ENCODE measurements at regions not wholly inside any gene's neighbourhood (a gene's known extent, or its start where the extent isn't known, plus 50 kb on each side); places are given as distances from the start of the nearest gene placed in this dataset.
"Not testable (repeated sequence)": the region's sequence is repeated elsewhere in the genome, so short reads cannot be mapped to it uniquely, and the experiment has no call there.

GRCh38 chr20:54933212-54933904 lies 458.0 kb downstream of the DOK5 start:
- DNase-seq (ENCODE audit: low spot score), result no peak

DNA sequence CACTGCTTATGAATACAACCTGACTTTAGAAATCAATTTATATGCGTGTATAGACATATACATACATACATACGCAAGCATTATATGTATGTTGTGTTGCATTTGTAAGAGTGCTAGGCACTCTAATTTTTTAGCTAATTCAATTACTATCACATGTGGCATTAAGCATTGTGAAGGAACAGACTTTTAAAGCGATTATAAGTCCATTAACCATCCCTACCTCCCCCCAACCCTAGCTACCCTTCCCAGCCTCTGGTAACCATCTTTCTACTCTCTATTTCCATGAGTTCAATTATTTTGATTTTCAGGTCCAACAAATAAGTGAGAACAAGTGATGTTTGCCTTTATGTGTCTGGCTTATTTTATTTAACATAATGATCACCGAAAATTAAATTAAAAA lies 453.8 kb downstream of the DOK5 start:
- no peak for DNase-seq (ENCODE audit: low spot score)

DNA sequence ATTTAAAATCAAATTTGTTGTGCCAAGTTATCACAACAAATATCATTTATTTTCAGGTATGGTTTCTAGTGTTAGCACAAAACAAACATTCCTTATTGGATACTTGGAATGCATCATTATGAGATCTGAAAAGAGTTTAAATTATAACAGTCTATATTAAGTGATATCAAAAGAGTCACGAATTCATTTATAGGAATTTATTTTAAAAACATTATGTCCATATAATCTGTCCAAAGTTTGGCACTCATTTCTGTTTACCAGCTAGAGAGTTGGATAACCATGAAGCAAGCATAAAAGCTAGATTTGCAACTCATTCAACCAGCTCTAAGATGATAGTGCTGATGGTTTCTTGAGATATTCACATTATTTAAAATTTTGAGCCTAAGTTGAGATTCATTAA lies 453.2 kb downstream of the DOK5 start:
- no peak for DNase-seq (ENCODE audit: low spot score)

DNA sequence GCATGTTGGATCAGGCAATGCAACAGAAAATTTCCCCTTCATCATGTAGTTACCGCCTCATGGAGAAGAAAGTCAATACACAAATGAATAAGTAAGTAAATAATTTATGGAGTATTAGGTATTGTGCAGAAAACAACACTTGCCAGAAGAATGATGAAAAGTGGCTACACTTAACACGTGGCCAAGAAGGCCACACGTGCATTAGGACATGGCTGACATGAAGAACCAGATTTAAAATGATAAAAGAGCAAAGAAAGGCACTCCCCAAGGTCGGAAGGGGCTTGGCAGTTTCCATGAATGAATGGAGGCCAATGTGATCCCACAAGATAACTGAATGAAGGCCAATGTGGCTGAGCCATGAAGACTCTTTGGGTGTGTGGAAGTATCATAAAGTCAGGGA lies 447.2 kb downstream of the DOK5 start:
- DNase-seq (ENCODE audit: low spot score), result no peak

DNA sequence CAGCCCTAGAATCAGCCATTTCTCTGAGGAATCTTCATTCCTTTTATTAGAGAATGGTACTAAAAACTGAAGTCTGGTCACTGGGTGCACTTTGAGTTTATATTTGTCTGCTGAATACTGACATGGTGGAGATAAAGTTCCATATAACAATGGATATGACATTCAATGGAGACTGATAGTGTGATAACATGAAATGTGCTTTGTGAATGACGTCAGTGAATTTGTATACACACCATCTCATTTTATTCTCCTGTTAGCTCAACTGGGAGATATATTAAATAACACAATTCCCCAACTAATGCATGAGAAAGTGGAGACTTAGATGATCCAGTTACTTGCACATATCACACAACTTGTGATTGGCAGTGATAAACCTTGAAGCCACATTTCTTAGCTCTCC lies 446.7 kb downstream of the DOK5 start:
- DNase-seq (ENCODE audit: low spot score), result no peak

DNA sequence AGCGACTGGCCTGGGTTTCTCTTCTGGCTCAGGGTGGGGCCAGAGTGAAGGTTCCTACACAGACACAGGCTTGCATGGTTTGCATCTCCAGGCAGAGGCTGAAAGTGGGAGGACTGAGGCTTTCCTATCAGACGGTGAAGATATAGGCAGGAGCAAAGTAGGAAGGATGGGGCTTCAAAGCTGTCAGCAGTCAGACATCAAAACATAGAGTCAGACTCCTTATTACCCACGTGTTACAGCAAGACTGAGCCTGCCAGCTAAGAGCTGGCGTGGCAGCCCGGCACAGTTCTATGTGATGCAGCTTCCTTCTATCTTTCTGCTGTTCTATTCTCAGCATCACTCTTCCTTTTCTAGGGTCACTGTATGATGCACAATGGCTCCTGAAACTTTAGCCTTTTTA lies 445.1 kb downstream of the DOK5 start:
- no peak for DNase-seq (ENCODE audit: low spot score)

DNA sequence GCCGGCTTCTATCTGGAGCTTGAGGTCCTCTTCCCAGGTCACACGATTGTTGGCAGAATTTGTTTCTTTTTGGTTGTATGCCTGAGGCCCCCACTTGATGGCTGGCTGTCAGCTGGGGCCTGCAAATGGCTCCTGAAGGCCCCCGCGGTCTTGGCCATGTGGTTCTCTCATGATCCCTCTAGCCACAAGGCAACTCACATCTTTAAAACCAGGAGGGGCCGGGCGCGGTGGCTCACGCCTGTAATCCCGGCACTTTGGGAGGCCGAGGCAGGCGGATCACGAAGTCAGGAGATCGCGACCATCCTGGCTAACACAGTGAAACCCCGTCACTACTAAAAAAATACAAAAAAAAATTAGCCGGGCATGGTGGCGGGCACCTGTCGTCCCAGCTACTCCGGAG lies 443.6 kb downstream of the DOK5 start:
- DNase-seq (ENCODE audit: low spot score), result not testable (repeated sequence)

GRCh38 chr20:54914995-54915394 lies 439.6 kb downstream of the DOK5 start:
- no peak for DNase-seq (ENCODE audit: low spot score)

GRCh38 chr20:54909702-54910101 lies 434.3 kb downstream of the DOK5 start:
- DNase-seq (ENCODE audit: low spot score), result no peak

GRCh38 chr20:54906134-54906533 lies 430.7 kb downstream of the DOK5 start:
- not testable (repeated sequence) for DNase-seq (ENCODE audit: low spot score)

DNA sequence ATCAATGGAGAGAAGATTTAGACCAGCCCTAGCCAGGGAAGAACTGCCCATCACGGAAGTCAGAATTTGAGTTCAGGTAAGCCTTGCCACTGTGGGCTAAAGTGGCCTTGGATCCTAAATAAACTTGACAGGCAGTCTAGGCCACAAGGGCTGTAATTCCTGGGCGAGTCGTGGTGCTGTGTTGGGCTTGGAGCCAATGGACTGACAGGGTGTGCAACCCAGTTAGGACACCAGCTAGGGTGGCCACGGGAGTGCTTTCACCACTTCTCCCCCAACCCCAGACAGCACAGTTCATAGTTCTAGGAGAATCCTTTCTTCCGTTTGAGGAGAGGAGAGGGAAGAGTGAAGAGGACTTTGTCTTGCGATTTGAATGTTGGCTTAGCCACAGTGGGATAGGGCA lies 422.4 kb downstream of the DOK5 start:
- DNase-seq (ENCODE audit: low spot score), result no peak

GRCh38 chr20:54891907-54892306 lies 416.5 kb downstream of the DOK5 start:
- DNase-seq (ENCODE audit: low spot score), result no peak

- DNase-seq (ENCODE audit: low spot score), result no peak
These were observed 404.0 kb downstream of the DOK5 start for GRCh38 chr20:54879393-54879792.

- DNase-seq (ENCODE audit: low spot score), result no peak
These were observed 399.9 kb downstream of the DOK5 start for GRCh38 chr20:54875307-54875706.

GRCh38 chr20:54874718-54875117 lies 399.3 kb downstream of the DOK5 start:
- DNase-seq (ENCODE audit: low spot score), result no peak

GRCh38 chr20:54872440-54872839 lies 397.0 kb downstream of the DOK5 start:
- no peak for DNase-seq (ENCODE audit: low spot score)

GRCh38 chr20:54869765-54870164 lies 394.4 kb downstream of the DOK5 start:
- DNase-seq (ENCODE audit: low spot score), result no peak

DNA sequence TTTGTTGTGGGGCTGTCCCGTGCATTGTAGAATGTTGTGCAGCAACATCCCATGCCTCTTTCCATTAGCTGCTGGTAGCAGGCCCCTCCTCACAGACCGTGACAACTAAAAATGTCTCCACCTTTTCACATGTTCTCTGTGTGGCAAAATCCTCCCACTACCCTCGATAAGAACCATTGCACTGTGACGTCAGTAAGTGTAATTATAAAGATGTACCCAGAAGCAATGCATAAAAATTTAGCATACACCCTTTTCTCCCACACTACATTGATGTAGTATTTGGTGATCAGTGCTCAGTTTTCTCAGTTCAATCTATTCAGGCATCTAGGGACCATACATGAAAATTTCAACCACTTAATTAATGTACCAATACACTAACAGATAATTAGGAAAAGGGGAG lies 389.9 kb downstream of the DOK5 start:
- no peak for DNase-seq (ENCODE audit: low spot score)

GRCh38 chr20:54860716-54861115 lies 385.3 kb downstream of the DOK5 start:
- DNase-seq (ENCODE audit: low spot score), result no peak

DNA sequence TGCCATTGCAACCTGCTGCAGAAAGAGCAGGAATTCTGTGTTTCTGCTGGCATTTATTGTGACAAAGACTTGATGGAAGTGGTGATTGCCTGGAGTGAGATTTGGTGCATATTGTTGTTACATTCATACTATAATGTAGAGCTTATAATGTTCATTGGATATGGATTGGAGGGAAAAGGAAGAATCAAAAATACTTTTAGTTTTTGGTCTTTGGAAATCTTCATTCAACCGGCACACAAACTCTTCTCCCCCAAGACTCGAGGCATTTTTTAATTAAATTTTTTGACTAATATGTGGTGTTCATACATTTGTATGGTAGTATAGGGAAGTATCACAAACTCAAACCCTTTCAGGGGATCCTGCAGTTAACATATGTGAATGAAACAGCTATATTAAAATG lies 380.8 kb downstream of the DOK5 start:
- no peak for DNase-seq (ENCODE audit: low spot score)

DNA sequence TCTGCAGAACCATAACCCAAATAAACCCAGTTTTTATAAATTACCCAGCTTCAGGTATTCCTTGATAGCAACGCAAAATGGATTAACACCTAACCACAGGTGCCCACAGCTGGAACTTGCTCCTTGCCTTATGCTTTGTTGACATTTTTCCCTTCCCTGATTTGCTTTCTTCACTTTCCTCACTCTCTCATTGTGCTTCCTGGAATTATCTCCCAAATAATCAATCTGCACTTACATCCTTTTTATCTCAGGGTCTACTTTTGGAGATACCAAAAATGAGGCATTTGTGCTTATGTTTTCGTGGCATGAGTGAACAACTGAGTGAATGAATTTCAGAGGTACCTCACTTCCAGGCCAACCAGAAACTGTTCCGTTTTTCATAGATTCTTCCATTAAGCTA lies 374.3 kb downstream of the DOK5 start:
- no peak for DNase-seq (ENCODE audit: low spot score)

DNA sequence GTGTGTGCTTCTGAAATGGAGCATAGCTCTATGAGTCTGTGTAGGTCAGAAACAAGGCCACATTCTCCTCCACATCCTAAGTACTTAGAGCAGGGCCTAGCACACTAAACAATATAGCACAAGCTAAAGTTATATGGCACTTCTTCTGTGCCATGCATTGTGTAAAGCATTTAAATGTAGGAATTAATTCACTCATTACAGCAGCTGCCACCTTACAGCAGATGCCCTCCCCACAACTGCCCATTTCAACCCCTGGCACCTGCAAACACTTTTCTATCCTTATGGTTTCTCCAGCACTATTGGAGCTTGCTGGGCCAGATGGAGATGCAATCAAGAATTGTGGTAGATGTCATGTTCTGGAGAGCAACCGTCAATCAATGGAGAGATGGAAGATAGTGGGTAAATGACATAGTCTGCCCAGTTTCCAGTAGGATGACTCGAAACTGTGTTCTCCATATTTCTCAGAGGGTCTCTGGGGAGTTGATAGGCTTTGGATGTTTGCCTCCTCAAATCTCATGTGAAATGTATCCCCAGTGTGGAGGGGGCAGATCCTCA lies 373.7 kb downstream of the DOK5 start:
- no peak for DNase-seq (ENCODE audit: low spot score)

DNA sequence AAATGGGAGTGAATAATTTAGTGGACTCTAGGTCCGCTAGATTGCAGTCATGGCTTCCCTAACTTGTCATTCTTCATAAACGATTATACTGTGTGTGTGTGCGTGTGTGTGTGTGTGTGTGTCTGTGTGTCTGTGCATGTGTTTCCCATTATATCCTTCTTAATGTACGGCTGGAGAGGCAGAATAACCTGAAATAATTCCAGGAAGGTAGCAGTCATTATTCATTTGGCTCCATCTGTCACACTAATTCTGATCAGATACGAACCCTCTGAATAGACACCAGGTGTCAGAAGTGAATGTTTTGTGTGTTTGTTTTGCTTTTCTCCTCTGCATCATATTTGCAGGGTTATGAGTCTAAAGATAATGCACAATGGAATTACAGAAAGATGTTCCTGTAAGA lies 372.9 kb downstream of the DOK5 start:
- no peak for DNase-seq (ENCODE audit: low spot score)

- DNase-seq (ENCODE audit: low spot score), result no peak
These were observed 371.6 kb downstream of the DOK5 start for GRCh38 chr20:54846948-54847347.

All from SW480 (cell line).